Loucy (cell line): ENCODE measurements at regions not wholly inside any gene's neighbourhood (a gene's known extent, or its start where the extent isn't known, plus 50 kb on each side); places are given as distances from the start of the nearest gene placed in this dataset.

Experiments used
- H2AFZ ChIP-seq: fragments of 200-600 bp; sonication (generic); 2 replicates; pipeline ENCODE4 v1.6.0; 2016; ENCODE audit warnings: antibody characterized with exemption, mild to moderate bottlenecking, low read length, moderate library complexity
- H3F3A ChIP-seq: fragments of 200-600 bp; 2 replicates; pipeline ENCODE4 v1.6.0; 2016; ENCODE audit warnings: antibody characterized with exemption, low read depth, mild to moderate bottlenecking
- H3K27me3 ChIP-seq: fragments of 200-600 bp; sonication (generic); 2 replicates; pipeline ENCODE4 v1.6.1; 2014; ENCODE audit warnings: low read length, mild to moderate bottlenecking; ENCODE audit not compliant: insufficient read depth, poor library complexity, severe bottlenecking
- H3K36me3 ChIP-seq: fragments of 200-600 bp; sonication (generic); 2 replicates; pipeline ENCODE4 v1.6.1; 2016; ENCODE audit warnings: low read length; ENCODE audit not compliant: insufficient read depth
- H3K4me1 ChIP-seq: fragments of 200-600 bp; sonication (generic); 2 replicates; pipeline ENCODE4 v1.5.1; 2014; ENCODE audit warnings: low read length, mild to moderate bottlenecking; ENCODE audit not compliant: insufficient read depth, poor library complexity, severe bottlenecking
- H3K4me2 ChIP-seq: fragments of 200-600 bp; sonication (generic); 2 replicates; pipeline ENCODE4 v1.6.0; 2014; ENCODE audit warnings: antibody characterized with exemption, low read length, low read depth, mild to moderate bottlenecking; ENCODE audit not compliant: poor library complexity, severe bottlenecking
- H3K4me3 ChIP-seq: fragments of 200-600 bp; sonication (generic); 2 replicates; pipeline ENCODE4 v1.5.1; 2014; ENCODE audit warnings: low read length, mild to moderate bottlenecking, mixed read lengths; ENCODE audit not compliant: poor library complexity, severe bottlenecking
- H3K79me2 ChIP-seq: fragments of 200-600 bp; sonication (generic); 2 replicates; pipeline ENCODE4 v1.6.1; 2014; ENCODE audit warnings: low read length; ENCODE audit not compliant: insufficient read depth
- H3K9ac ChIP-seq: fragments of 200-600 bp; sonication (generic); 2 replicates; pipeline ENCODE4 v1.6.0; 2014; ENCODE audit warnings: mild to moderate bottlenecking, low read depth, low read length, moderate library complexity; ENCODE audit not compliant: poor library complexity, severe bottlenecking
- H3K9me2 ChIP-seq: fragments of 200-600 bp; sonication (generic); replicated peaks from 2 replicates; pipeline ENCODE4 v1.6.1; 2016; ENCODE audit warnings: low read depth, low read length, mixed read lengths
- H3K9me3 ChIP-seq: fragments of 200-600 bp; sonication (generic); 2 replicates; pipeline ENCODE4 v1.6.1; 2014; ENCODE audit warnings: mild to moderate bottlenecking, antibody characterized with exemption, low read length, low read depth; ENCODE audit not compliant: insufficient read depth
- H4K20me1 ChIP-seq: fragments of 200-600 bp; sonication (generic); 2 replicates; pipeline ENCODE4 v1.6.0; 2014; ENCODE audit warnings: antibody characterized with exemption, low read length, mild to moderate bottlenecking; ENCODE audit not compliant: insufficient read depth, poor library complexity, severe bottlenecking
- CTCF ChIP-seq: fragments of 200-600 bp; sonication (generic); conservative IDR thresholded peaks from 2 replicates; pipeline ENCODE4 v1.5.1; 2014; ENCODE audit warnings: mild to moderate bottlenecking, antibody characterized with exemption, low read length
- EZH2phosphoT487 ChIP-seq: fragments of 200-600 bp; IDR thresholded peaks from 2 replicates; pipeline ENCODE4 v1.6.1; 2018; ENCODE audit warnings: antibody characterized with exemption, mild to moderate bottlenecking, moderate library complexity, borderline replicate concordance

GRCh38 chr20:40750541-40751035 lies 61.6 kb upstream of the MAFB start:
- no peaks in the 10 kb centered on the region for H3K9me3 ChIP-seq
- no peaks in the 10 kb centered on the region for H3K27me3 ChIP-seq
- peaks cover 6% of the 10 kb centered on the region for H3K4me1 ChIP-seq
- no peaks in the 10 kb centered on the region for H3K36me3 ChIP-seq
- H2AFZ ChIP-seq, result no peak overlapping the region
- H3K9ac ChIP-seq, result no peak overlapping the region
- no peaks in the 10 kb centered on the region for H3F3A ChIP-seq
- H4K20me1 ChIP-seq, result no peaks in the 10 kb centered on the region
- no peaks in the 10 kb centered on the region for H3K9me2 ChIP-seq
- no peak for TF ChIP-seq CTCF
- no peak for TF ChIP-seq EZH2phosphoT487
- no peak overlapping the region for H3K4me2 ChIP-seq
- H3K79me2 ChIP-seq, result no peaks in the 10 kb centered on the region
- no peak overlapping the region for H3K4me3 ChIP-seq

GRCh38 chr20:40753472-40753871 lies 64.4 kb upstream of the MAFB start:
- no peak overlapping the region for H2AFZ ChIP-seq
- H3K79me2 ChIP-seq, result no peaks in the 10 kb centered on the region
- no peak for TF ChIP-seq EZH2phosphoT487
- TF ChIP-seq CTCF, result no peak
- no peaks in the 10 kb centered on the region for H3K9me3 ChIP-seq
- no peak overlapping the region for H3K4me2 ChIP-seq
- no peaks in the 10 kb centered on the region for H3F3A ChIP-seq
- no peaks in the 10 kb centered on the region for H4K20me1 ChIP-seq
- H3K36me3 ChIP-seq, result no peaks in the 10 kb centered on the region
- no peak overlapping the region for H3K9ac ChIP-seq
- peaks cover 25% of the 10 kb centered on the region for H3K4me1 ChIP-seq
- H3K9me2 ChIP-seq, result no peaks in the 10 kb centered on the region
- no peak overlapping the region for H3K4me3 ChIP-seq
- no peaks in the 10 kb centered on the region for H3K27me3 ChIP-seq

DNA sequence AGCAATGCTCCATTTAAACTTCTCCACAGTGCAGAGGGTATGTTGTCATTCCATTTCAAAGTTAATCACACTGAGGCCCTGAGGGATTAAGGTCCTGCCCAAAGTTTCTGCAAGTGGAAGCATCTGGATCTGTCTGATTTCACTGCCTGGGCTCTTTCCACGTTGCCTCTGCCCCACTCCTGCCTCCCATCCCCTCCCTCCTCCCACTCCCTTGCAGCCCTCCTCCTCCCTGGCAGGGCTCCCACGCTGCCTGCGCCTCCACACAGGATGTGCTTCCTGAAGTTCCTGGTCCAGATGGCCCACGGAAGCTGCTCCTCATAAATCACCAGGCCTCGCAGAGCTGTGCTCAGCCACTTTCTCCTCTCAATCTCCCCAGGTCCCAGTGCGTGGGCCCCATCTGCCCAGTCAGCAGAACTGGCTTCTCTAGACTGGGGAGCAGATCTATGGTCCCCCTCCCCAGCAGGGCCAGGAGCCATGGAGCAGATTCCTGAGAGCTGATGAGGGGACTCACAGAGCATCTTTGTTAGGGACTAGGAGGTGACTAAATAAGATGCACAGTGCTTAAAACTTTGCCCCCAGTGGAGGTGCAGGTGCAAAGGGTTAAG lies 65.4 kb upstream of the MAFB start:
- H3K4me3 ChIP-seq, result no peak overlapping the region
- no peaks in the 10 kb centered on the region for H3K9me3 ChIP-seq
- H3K9ac ChIP-seq, result no peak overlapping the region
- no peaks in the 10 kb centered on the region for H3K27me3 ChIP-seq
- H4K20me1 ChIP-seq, result no peaks in the 10 kb centered on the region
- H3K4me2 ChIP-seq, result no peak overlapping the region
- no peaks in the 10 kb centered on the region for H3F3A ChIP-seq
- TF ChIP-seq EZH2phosphoT487 (no peak), CTCF (no peak)
- no peaks in the 10 kb centered on the region for H3K79me2 ChIP-seq
- H3K9me2 ChIP-seq, result no peaks in the 10 kb centered on the region
- H2AFZ ChIP-seq, result no peak overlapping the region
- H3K4me1 ChIP-seq, result peaks cover 25% of the 10 kb centered on the region
- H3K36me3 ChIP-seq, result no peaks in the 10 kb centered on the region
